ENCODE measurements at regions not wholly inside any gene's neighbourhood (a gene's known extent, or its start where the extent isn't known, plus 50 kb on each side); places are given as distances from the start of the nearest gene placed in this dataset.
"Not testable (repeated sequence)": the region's sequence is repeated elsewhere in the genome, so short reads cannot be mapped to it uniquely, and the experiment has no call there.

DNA sequence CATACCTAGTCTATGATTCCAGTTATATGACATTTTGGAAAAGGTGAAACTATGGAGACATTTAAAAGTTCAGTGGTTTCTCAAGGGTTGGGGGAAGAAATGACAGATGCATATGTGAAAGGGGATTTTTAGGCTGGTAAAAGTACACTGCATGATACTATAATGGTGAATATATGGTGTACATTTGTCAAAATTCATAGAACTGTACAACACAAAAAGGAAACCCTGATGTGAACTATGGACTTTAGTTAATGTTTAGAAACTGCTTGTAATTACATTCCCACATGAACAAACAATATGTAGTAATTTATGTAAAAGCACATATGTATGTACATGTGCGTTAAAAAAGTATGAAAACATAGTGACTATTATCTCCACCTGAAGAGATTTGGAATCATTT is 907.3 kb upstream of the CITED2 start:
- no peak for DNase-seq

GRCh38 chr6:140281236-140281635 is 906.8 kb upstream of the CITED2 start:
- no peak for DNase-seq

- no peak for DNase-seq
These were observed 902.3 kb upstream of the CITED2 start for GRCh38 chr6:140276719-140277118.

DNA sequence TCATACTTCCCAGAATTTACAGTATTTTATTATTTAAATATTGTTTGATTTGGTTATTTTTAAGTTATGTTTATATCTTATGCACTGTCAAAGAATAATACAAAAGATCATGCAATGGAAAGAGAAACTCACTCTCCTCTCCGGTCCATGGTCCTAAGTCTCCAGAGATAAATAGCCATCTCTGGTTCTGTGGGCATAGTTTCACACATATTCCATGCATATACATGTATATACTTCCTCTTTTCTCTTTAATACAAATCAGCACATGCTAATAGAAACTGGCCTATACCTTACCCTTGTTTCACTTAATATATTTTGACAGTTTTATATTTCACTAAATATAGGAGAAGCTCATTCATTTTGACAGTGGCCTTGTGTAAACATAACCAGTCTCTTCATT is 901.7 kb upstream of the CITED2 start:
- no peak for DNase-seq

DNA sequence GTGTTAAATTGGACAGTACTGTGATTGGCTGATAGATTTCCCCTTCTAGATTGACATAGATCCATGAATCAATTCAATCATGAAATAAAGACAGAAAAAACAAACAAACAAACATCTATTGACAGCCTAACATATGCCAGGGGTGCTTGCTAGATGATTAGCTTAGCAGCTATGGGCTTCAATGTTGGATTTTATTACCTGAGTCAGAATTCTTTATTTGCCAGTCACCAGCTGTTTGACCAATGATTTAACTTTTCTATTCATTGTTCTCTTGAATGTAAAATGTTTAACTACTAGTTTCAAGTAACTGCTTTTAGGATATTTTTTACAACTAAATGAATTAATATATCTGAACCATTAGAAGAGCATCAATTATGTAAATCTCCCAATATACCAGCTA is 901.3 kb upstream of the CITED2 start:
- DNase-seq: no peak

GRCh38 chr6:140274548-140274947 is 900.1 kb upstream of the CITED2 start:
- DNase-seq: no peak

DNA sequence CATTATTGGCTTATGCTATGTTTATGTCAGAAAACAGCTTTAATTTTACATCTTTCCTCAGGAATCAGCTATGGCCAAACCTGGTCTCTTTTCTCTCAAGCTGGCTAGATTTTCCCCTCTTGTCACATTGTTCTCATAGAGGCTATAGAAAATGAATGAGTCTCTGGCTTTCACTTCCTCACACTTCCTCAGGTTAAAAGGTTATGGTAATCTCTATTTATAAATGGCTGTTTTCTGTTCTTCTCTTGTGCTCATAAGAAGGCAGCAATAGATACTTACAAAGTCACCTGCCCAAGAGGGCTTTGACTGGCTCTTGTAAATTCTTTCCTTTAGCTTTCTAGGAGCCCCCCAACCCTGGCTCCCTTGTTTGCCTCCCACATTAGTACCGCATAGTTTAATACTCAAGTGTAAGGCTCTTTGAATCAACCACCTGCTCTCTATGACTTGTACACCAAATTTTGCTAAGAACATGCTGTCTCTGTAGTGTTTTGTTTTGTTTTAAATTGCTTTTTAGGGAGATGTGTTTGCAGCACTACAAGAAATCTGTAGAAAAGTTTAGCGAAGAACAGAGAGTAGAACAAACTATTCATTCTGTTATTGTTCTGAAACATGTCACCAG is 897.4 kb upstream of the CITED2 start:
- no peak for DNase-seq

GRCh38 chr6:140269591-140270165 is 895.2 kb upstream of the CITED2 start:
- no peak for DNase-seq

- no peak for DNase-seq
These were observed 890.0 kb upstream of the CITED2 start for GRCh38 chr6:140264431-140264830.

DNA sequence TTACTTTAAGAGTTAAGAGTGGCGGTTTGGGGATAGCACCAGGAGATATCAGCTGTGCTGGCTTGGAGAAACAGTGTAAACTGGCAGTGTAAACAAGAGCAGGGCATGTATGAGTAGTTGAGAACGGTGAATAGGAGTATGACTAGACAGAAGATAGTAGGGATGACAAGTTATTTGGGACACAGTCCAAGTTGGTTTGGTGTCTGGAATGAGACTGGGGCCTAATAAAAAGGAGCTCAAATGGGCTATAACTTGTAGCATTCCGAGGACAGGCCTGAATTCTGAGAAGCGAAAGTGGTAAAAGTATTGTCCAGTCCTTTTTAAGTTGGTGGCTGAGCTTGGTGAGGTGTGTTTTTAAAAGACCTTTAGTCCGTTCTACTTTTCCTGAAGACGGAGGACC is 883.9 kb upstream of the CITED2 start:
- not testable (repeated sequence) for DNase-seq

- no peak for DNase-seq
These were observed 881.8 kb upstream of the CITED2 start for GRCh38 chr6:140256248-140256647.

GRCh38 chr6:140253096-140253495 is 878.6 kb upstream of the CITED2 start:
- DNase-seq: no peak

DNA sequence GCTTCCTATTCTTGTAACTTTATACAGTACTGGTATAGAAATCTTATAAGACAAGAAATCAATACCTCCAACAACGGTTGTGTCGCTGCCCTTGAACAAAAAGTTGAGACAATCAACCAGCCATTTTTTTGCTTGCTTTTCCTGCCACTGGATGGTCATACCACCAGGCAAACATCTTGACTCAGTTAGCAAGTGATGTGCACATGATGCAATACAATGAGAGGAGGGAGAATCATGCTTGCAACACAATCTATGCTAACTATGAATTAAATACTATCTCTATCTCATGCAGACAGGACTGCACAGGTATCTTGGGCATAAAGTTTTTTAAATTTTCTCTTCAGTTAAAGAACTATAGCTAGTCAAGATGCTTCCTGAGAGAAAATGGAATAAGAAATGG is 877.7 kb upstream of the CITED2 start:
- DNase-seq: no peak

DNA sequence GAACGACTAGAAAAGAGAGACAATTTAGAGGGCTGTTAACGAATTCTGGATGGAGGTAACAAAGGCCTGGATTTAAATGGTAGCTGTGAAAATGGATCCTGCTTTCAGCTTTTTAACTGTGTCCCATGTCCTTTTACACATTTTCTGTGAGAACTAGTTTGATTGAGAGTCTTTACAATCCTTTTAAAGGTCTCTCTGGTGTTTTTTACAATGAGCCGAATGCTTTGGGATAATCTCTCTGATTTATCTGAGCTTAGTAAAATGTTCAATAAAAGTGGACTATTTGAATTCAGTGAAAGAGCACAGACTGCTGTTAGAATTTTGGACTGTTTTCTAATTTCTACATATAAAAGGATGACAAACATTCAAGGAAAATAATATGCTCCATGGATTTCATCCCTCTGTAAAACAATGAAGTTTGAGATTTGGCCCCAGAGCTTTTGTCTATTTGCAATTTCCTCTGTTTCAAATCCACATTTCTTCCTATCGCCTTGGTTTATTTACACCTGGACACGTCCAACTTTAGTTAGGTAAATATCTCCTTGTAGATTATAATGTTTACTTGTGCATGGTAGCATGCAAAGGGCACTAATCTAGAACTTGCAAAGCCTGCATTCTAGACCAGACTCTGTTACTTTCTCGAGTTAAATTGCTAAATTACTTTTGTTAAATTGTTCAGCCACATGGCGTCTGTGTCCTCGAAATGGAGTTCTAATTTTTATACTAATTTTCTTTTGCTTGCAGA is 871.0 kb upstream of the CITED2 start:
- DNase-seq: no peak

GRCh38 chr6:140237251-140237650 is 862.8 kb upstream of the CITED2 start:
- no peak for DNase-seq

GRCh38 chr6:140236732-140237131 is 862.3 kb upstream of the CITED2 start:
- no peak for DNase-seq

DNA sequence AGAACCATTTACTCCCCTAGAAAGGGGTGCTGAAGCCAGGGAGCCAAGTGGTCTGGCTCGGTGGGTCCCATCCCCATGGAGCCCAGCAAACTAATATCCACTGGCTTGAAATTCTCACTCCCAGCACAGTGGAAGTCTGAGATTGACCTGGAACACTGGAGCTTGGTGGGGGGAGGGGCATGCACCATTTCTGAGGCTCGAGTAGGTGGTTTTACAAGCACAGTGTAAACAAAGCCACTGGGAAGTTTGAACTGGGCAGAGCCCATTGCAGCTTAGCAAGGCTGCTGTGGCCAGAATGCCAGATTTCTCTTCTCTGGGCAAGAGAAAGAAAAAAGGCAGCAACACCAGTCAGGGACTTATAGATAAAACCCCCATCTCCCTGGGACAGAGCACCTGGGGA is 855.8 kb upstream of the CITED2 start:
- DNase-seq: no peak

GRCh38 chr6:140228491-140228890 is 854.0 kb upstream of the CITED2 start:
- no peak for DNase-seq

GRCh38 chr6:140226637-140227036 is 852.2 kb upstream of the CITED2 start:
- DNase-seq: no peak

GRCh38 chr6:140225701-140226436 is 851.4 kb upstream of the CITED2 start:
- no peak for DNase-seq

GRCh38 chr6:140217283-140217682 is 842.8 kb upstream of the CITED2 start:
- no peak for DNase-seq

DNA sequence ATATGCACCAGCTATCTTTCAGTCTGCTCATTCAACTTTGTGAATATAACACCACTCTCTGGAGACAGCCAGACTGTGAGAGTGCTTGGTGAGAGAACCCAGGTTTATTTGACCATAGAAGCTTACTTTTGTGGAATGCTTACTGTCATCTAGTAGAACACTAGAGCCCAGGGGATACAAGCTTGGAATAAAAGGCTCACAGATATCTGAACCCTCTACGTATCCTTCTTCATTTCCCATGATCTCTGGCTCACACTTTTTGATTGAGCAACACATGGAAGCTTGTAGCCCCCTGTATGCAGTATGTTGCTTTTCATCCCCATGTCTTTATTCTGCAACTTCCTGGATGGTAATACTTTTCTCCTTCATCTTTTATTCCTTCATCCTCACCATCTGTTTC is 835.3 kb upstream of the CITED2 start:
- DNase-seq: no peak

GRCh38 chr6:140208286-140208685 is 833.8 kb upstream of the CITED2 start:
- no peak for DNase-seq
